Activated CD4-positive, alpha-beta T cell treated with anti-CD3 and anti-CD28 coated beads, Interleukin-2, amount 10 ng/mL, durations not matched to agents 24 days and 14 days (primary cell): ENCODE measurements at regions not wholly inside any gene's neighbourhood (a gene's known extent, or its start where the extent isn't known, plus 50 kb on each side); places are given as distances from the start of the nearest gene placed in this dataset.
"Not testable (repeated sequence)": the region's sequence is repeated elsewhere in the genome, so short reads cannot be mapped to it uniquely, and the experiment has no call there.

Source experiments
- DNase-seq: peaks from one replicate; pipeline ENCODE4 v3.0.0; 2022
- H3K27ac Mint-ChIP-seq: one replicate; pipeline ENCODE4 v1.8.0; 2022; ENCODE audit warnings: mild to moderate bottlenecking, mixed read lengths
- H3K27me3 Mint-ChIP-seq: one replicate; pipeline ENCODE4 v1.8.0; 2022; ENCODE audit warnings: mixed read lengths
- H3K36me3 Mint-ChIP-seq: one replicate; pipeline ENCODE4 v1.8.0; 2022; ENCODE audit warnings: low read depth, mild to moderate bottlenecking, mixed read lengths
- H3K4me1 Mint-ChIP-seq: one replicate; pipeline ENCODE4 v1.8.0; 2021; ENCODE audit warnings: mixed read lengths
- H3K4me3 Mint-ChIP-seq: one replicate; pipeline ENCODE4 v1.8.0; 2022; ENCODE audit warnings: mild to moderate bottlenecking, moderate library complexity, mixed read lengths
- H3K9me3 Mint-ChIP-seq: one replicate; pipeline ENCODE4 v1.8.0; 2021; ENCODE audit warnings: mixed read lengths
- intact Hi-C: fragments of 100-400 bp; cut with micrococcal nuclease; formaldehyde crosslinking; loops from one replicate; pipeline ENCODE4 v1.15.1; 2023

DNA sequence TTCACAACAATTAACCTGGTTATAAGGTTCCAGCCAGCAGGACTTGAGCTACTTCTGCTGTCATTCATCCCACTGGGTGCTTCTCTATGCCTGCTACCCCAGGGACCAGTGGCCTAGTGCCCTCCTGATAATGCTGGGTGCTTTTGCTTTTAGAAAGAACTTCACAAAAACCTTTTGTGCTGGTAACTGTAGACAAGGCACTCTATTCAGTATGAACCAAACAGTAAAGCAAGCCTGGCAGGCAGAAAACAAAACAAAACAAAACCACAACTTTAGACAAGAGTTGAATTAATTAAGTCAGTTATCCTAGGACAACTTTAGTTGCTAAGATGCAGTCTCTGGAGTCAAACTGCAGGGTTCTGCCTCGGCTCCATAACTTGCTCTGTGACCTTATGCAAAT, 61.9 kb upstream of the ADGRL2 start:
- Mint-ChIP-seq H3K27me3 (no peaks in the 10 kb centered on the region), H3K36me3 (no peaks in the 10 kb centered on the region), H3K4me3 (no peak overlapping the region), H3K4me1 (no peaks in the 10 kb centered on the region), H3K9me3 (no peaks in the 10 kb centered on the region), H3K27ac (no peak overlapping the region)
- no peak for DNase-seq
- intact Hi-C loops: no loop called here

DNA sequence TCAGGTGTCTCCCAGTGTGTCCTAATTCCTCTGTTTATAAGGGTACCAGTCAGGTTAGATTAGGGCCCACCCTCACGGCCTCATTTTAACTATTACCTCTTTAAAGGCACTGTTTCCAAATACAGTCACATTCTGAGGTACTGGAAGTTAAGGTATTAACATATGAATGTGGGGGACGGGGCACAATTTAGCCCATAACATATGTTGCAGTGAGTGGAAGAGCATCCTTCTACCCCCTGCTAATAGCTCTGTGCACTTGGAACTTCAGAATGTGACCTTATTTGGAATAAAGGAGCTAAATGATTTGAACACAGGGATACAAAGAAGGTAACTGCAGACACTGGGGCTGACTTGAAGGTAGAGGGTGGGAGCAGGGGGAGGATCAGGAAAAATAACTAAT, 67.3 kb upstream of the ADGRL2 start:
- Mint-ChIP-seq H3K36me3 (no peaks in the 10 kb centered on the region), H3K27ac (no peak overlapping the region), H3K4me3 (no peak overlapping the region), H3K27me3 (no peaks in the 10 kb centered on the region), H3K4me1 (no peaks in the 10 kb centered on the region), H3K9me3 (no peaks in the 10 kb centered on the region)
- no peak for DNase-seq
- intact Hi-C loops: no loop called here

DNA sequence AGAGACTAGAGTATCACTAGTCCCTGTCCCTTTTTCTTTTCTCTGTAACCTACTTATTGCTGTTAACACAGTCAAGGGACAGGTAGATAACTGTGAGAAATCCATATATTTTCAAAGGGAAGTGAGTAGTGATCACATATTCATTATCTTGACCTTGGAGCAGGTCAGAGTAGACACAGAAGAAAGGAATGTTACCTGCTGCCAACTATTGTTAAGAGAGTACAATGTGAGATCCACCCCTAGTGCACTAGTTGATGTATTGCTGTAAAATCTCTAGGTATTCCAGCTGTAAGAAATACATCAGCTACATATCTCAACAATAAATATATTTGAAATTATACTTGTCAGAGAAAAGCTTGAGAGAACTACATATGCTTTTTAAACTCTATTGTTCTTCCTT, 68.7 kb upstream of the ADGRL2 start:
- no peak for DNase-seq
- Mint-ChIP-seq H3K4me1 (no peaks in the 10 kb centered on the region), H3K4me3 (no peak overlapping the region), H3K9me3 (no peaks in the 10 kb centered on the region), H3K36me3 (no peaks in the 10 kb centered on the region), H3K27ac (no peak overlapping the region), H3K27me3 (no peaks in the 10 kb centered on the region)
- intact Hi-C loops: no loop called here

DNA sequence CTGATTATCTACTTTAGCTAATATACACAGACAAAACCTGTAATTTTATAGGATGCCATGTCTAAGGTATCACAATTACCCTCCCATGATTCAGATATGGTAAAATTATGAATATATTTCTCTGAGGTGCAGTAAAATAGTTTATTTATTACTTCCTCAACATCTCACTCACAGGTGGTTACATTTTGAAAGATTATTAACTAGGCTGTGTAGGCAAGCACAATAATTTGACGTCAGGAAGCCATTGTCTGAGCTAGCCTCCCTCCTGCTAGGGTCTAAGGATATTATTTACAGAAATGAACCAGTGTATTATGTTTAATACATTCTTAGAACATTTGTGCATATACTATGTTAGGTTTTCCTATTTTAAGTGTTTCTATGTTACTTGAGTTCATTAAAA, 69.9 kb upstream of the ADGRL2 start:
- no peaks in the 10 kb centered on the region for H3K9me3 Mint-ChIP-seq
- H3K36me3 Mint-ChIP-seq: no peaks in the 10 kb centered on the region
- DNase-seq: no peak
- H3K27me3 Mint-ChIP-seq: no peaks in the 10 kb centered on the region
- no peaks in the 10 kb centered on the region for H3K4me1 Mint-ChIP-seq
- no peak overlapping the region for H3K4me3 Mint-ChIP-seq
- intact Hi-C loops: no loop called here
- H3K27ac Mint-ChIP-seq: no peak overlapping the region

DNA sequence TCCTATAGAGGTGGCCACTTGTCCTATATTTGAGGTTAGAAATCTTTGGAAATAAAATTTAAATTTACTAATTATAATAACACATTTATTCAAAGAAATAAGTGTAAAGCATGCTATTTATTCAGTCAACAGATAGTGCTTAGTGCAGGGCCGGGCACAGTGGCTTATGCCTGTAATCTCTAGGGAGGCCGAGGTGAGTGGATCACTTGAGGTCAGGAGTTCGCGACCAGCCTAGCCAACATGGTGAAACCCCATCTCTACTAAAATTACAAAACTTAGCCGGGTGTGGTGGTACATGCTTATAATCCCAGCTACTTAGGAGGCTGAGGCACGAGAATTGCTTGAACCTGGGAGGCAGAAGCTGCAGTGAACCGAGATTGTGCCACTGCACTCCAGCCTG, 70.4 kb upstream of the ADGRL2 start:
- H3K4me3 Mint-ChIP-seq, H3K36me3 Mint-ChIP-seq, DNase-seq, intact Hi-C loops, H3K4me1 Mint-ChIP-seq, H3K27me3 Mint-ChIP-seq, H3K9me3 Mint-ChIP-seq, H3K27ac Mint-ChIP-seq: not testable (repeated sequence)

DNA sequence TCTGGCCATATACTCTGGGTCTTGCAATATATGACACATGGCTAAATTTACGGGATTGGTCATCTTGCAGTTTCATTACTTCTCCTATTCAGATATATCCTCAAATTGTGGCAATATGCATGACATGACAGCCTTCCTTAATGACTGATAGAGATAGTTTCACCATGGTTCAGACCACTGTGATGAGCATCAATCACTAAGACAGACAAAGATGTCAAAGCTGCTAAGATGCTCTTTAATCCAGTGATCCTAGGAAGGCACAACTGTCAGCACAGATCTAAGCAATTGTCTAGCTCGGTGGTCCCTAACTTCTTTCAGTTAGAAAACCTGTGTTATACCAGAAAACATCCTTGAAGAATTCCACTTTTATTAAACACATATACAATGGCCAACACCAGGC, 70.9 kb upstream of the ADGRL2 start:
- no peaks in the 10 kb centered on the region for H3K27me3 Mint-ChIP-seq
- no peaks in the 10 kb centered on the region for H3K4me1 Mint-ChIP-seq
- no peak overlapping the region for H3K4me3 Mint-ChIP-seq
- no peaks in the 10 kb centered on the region for H3K36me3 Mint-ChIP-seq
- H3K27ac Mint-ChIP-seq: no peak overlapping the region
- H3K9me3 Mint-ChIP-seq: no peaks in the 10 kb centered on the region
- intact Hi-C loops: no loop called here
- DNase-seq: no peak

DNA sequence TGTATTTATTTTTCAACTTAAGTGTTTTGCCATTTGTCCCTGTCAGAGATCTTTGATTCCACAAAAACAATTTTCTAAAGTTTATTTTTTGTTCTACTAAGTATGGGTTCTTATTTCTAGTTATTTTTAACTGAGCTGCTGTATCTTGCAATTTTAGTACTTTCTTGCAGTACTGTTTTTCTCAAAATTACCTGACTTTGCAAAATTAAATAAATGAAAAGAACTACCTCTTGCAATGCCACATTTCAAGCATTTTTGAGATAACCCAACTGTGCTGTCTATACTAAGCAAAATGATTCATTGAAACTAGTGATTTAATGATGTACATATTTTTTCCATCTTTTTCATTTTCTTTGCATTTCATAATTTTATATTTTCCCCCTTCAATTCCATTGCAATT, 71.5 kb upstream of the ADGRL2 start:
- Mint-ChIP-seq H3K4me3 (no peak overlapping the region), H3K9me3 (no peaks in the 10 kb centered on the region), H3K36me3 (no peaks in the 10 kb centered on the region), H3K27me3 (no peaks in the 10 kb centered on the region), H3K27ac (no peak overlapping the region), H3K4me1 (no peaks in the 10 kb centered on the region)
- intact Hi-C loops: no loop called here
- DNase-seq: no peak

DNA sequence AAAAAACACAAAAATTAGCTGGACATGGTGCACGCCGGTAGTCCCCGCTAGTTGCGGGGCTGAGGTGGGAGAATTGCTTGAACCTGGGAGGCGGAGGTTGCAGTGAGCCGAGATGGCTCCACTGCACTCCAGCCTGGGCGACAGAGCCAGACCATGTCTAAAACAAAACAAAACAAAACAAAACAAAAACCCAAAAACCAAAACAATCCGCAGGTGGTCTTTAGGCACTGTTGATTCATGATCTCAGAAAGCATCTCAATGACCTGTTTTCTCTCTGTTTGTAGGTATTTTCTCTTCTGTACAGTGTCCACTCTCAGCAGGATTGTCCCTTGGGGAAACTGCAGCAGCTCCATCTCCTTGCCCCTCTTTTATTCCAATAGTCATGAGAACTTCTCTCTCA, 74.9 kb upstream of the ADGRL2 start:
- H3K27me3 Mint-ChIP-seq: no peaks in the 10 kb centered on the region
- no peaks in the 10 kb centered on the region for H3K36me3 Mint-ChIP-seq
- DNase-seq: no peak
- peaks cover 3% of the 10 kb centered on the region for H3K9me3 Mint-ChIP-seq
- no peak overlapping the region for H3K4me3 Mint-ChIP-seq
- no peak overlapping the region for H3K27ac Mint-ChIP-seq
- no peaks in the 10 kb centered on the region for H3K4me1 Mint-ChIP-seq
- intact Hi-C loops: no loop called here

DNA sequence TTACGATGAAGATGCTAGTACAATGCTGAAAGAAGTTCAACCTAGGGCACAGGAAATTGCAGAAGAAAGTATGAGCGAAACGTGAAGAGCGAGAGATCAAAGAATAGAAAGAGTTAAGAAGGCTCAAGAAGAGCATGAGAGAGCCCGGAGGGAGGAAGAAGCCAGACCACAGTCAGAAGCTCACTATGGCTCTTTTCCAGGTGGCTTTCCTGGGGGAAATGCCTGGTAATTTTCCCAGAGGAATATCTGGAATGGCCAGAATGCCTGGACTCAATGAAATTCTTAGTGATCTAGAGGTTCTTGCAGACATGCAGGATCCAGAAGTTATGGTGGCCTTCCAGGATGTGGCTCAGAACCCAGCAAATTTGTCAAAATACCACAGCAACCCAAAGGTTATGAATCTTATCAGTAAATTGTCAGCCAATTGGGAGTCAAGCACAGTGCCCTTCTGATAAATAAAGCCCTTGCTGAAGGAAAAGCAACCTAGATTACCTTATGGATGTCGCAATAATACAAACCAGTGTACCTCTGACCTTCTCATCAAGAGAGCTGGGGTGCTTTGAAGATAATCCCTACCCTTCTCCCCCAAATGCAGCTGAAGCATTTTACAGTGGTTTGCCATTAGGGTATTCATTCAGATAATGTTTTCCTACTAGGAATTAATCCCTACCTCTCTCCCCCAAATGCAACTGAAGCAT, 78.0 kb upstream of the ADGRL2 start:
- intact Hi-C loops, H3K9me3 Mint-ChIP-seq: not testable (repeated sequence)

DNA sequence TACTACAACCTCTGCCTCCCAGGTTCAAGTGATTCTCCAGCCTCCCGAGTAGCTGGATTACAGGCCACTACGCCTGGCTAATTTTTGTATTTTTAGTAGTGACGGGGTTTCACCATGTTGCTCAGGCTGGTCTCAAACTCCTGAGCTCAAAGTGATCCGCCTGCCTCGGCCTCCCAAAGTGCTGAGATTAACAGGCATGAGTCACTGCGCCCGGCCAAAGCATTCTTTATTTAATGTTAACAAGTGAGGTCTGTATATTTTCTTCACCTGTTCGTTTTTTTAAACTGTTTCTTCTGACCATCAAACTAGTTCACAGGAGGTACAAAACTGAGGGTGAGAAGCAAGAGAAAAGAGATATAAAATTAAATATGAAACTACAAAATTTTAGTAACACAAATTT, 80.5 kb upstream of the ADGRL2 start:
- DNase-seq, H3K4me3 Mint-ChIP-seq, H3K9me3 Mint-ChIP-seq, H3K27ac Mint-ChIP-seq, H3K4me1 Mint-ChIP-seq, H3K27me3 Mint-ChIP-seq, intact Hi-C loops, H3K36me3 Mint-ChIP-seq: not testable (repeated sequence)

More for the DNA sequence above, 78.0 kb upstream of the ADGRL2 start:
- H3K27ac Mint-ChIP-seq, H3K36me3 Mint-ChIP-seq, H3K4me1 Mint-ChIP-seq, DNase-seq, H3K27me3 Mint-ChIP-seq, H3K4me3 Mint-ChIP-seq: not testable (repeated sequence)

DNA sequence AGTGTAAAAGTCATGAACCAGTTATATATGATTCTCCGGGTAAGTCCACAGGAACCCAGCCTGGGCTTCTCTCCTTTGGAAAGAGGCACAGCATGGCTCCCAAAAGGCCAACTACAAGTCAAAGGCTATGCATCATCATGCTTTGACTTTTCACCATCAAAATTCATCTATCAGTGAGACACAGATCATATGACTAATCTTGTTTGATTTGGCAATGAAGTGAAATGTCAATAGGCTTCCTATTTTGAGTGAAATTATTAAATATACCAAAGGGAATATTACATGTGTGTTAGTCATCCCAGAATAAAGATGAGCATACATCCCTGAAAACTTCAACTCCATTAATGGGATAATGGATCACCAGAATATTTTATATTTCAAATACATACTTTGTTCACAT, 83.5 kb upstream of the ADGRL2 start:
- no peak for DNase-seq
- Mint-ChIP-seq H3K27me3 (no peaks in the 10 kb centered on the region), H3K4me1 (no peaks in the 10 kb centered on the region), H3K36me3 (no peaks in the 10 kb centered on the region), H3K27ac (no peak overlapping the region), H3K4me3 (no peak overlapping the region), H3K9me3 (peaks cover 3% of the 10 kb centered on the region)
- intact Hi-C loops: no loop called here

DNA sequence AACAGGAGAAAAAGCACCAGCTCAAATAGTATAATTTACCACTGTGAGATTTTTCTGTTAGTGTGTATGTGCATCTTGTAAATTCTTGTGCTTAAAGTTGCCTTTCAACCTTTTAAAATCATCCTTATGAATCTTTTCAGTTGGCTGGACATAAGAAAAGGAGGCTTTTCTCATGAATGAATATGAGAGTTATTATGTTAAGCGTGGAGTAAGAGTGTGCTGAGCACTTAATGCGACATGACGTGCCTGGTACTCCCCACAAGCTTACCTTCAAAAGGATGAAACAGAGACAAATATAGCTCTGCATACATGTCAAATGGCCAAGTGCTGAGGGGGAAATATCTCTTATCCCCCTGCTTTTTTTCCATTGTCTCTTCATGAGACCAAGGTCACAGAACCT, 85.3 kb upstream of the ADGRL2 start:
- no peak for DNase-seq
- H3K27ac Mint-ChIP-seq: no peak overlapping the region
- H3K9me3 Mint-ChIP-seq: no peaks in the 10 kb centered on the region
- intact Hi-C loops: no loop called here
- no peaks in the 10 kb centered on the region for H3K27me3 Mint-ChIP-seq
- H3K36me3 Mint-ChIP-seq: no peaks in the 10 kb centered on the region
- no peaks in the 10 kb centered on the region for H3K4me1 Mint-ChIP-seq
- H3K4me3 Mint-ChIP-seq: no peak overlapping the region

DNA sequence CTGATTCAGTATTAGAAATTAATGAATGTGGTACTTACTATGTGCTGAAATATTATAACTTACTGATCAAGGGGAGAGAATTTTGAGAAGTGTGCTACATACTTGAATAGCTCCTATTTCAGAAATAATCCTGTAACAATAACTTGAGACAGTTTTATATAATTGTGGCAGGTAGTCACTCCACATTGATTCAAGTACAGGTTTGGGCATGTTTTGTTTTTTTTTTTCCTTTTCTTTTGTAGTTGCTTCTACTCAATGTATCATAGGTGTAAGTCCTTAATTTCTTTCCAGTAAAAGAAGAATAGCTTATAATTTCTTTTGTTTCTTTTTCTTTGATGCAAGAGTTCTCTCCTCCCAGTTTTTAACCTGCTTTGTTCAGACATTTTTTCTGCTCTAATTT, 86.1 kb upstream of the ADGRL2 start:
- no peak for DNase-seq
- Mint-ChIP-seq H3K27ac (no peak overlapping the region), H3K27me3 (no peaks in the 10 kb centered on the region), H3K4me1 (no peaks in the 10 kb centered on the region), H3K9me3 (no peaks in the 10 kb centered on the region), H3K4me3 (no peak overlapping the region), H3K36me3 (no peaks in the 10 kb centered on the region)
- intact Hi-C loops: no loop called here

DNA sequence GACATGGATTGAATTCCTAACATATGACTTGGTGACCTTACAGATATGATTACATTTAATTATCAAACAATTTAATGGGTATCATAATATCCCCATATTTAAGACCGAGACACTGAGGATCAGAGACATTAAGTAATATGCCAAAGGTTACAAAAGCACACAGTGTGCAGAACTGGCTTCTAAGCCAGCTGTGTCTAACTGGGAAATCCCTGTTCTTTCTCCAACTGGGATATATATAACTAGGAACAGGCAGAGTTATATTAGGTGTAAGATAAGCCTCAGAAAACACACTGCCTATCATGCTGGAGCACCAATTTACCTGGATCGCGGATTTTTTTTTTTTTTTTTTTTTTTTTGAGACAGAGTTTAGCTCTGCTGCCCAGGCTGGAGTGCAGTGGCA, 88.3 kb upstream of the ADGRL2 start:
- intact Hi-C loops: no loop called here
- Mint-ChIP-seq H3K36me3 (no peaks in the 10 kb centered on the region), H3K4me3 (no peak overlapping the region), H3K4me1 (no peaks in the 10 kb centered on the region), H3K27ac (no peak overlapping the region), H3K9me3 (no peaks in the 10 kb centered on the region), H3K27me3 (no peaks in the 10 kb centered on the region)
- no peak for DNase-seq

DNA sequence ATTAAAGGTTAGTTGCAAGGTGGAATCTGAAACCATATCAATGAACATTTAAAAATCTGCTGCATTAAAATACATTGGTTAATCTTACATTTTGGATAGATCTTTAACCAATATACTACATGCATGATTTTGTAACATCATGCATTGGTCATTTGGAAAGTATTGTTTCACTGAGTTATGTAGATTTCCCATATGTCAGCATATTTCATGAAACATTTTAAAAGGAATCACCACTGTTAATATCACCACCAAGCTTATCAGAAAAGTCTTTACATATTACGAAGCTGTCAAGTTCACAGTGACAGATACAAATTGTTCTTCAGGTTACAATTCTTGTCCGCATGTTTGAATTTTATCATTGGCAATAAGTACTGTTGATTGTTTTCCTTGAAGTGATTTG, 89.9 kb upstream of the ADGRL2 start:
- Mint-ChIP-seq H3K36me3 (no peaks in the 10 kb centered on the region), H3K9me3 (no peaks in the 10 kb centered on the region), H3K27me3 (no peaks in the 10 kb centered on the region)

More for the DNA sequence above, 89.9 kb upstream of the ADGRL2 start:
- intact Hi-C loops: no loop called here
- Mint-ChIP-seq H3K4me3 (no peak overlapping the region), H3K27ac (no peak overlapping the region), H3K4me1 (no peaks in the 10 kb centered on the region)
- DNase-seq: no peak
